Fibroblast of upper back skin (primary cell): ENCODE measurements at regions not wholly inside any gene's neighbourhood (a gene's known extent, or its start where the extent isn't known, plus 50 kb on each side); places are given as distances from the start of the nearest gene placed in this dataset.

Experiments
- DNase-seq: peaks from one replicate; pipeline ENCODE4 v3.0.0-alpha.2; 2013

DNA sequence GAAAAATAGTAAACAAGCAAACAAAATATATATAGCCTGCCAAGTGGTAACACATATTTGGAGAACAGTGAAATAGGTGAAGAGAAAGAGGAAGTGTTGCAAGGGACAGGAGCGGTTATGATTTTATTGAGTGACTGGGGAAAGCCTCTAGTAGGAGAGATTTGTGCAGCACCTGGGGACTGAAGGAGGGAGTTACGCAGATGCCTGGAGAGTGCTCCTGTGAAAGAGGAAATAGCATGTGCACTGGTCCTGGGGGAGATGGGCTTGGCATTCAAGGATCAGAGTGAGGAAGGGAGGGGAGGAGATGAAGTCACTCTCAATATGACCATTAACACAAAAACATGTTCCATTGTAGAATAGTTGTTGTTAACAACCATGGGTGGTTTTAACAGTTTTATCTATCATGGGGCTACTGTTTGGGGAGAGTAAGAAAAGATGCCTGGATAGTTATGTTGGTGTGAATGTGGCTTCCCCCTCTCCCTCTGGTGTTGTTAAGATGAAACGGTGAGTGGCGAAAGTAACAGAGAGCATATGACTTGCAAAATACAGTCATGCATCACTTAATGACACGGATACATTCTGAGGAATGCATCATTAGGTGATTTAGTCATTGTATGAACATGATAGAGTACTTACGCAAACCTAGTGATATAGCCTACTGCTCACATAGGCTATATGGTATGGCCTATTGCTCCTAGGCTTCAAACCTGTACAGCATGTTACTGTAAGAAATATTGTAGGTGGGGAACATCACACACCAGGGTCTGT, 251.7 kb upstream of the ARGLU1 start:
- DNase-seq: no peak

DNA sequence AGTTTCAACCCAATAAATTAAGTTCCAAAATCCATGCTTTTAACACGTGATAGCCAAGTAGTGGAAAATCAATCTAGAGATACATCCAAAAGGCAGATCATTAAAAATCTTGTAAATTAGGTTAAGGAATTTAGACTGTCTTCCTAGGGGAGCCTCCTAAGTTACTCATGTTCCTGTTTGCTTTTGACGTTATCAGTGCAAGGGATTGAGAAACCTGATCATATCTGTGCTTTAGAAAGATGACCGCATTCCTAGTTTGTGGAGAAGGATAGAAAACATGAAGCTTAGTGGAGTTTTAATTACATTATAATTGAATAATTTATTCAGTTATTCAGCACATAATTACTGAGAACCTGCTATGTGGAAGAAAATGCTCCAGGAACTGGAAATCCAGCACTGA, 251.0 kb upstream of the ARGLU1 start:
- DNase-seq: no peak

GRCh38 chr13:106815545-106815944, 247.6 kb upstream of the ARGLU1 start:
- DNase-seq: no peak

- no peak for DNase-seq
Observed at GRCh38 chr13:106814463-106814862, 246.5 kb upstream of the ARGLU1 start.

DNA sequence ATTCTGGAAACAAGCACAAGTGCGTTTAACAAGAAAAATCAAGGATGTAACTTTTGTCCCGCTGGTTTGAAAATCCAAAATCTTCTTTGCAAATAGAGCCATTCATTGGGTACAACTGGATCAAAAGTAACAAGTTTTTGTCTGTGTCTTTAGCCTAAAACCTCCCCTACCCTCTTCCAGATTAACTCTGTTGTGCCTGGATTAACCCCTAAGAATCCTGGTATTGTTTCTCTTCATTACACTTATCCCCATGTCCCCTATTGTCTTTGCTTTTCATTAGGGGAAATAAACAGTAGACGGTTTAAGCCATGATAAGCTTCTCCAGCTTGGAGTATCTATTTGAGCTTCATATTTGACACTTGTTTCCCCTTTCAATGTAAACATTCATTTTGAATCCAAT, 242.1 kb upstream of the ARGLU1 start:
- no peak for DNase-seq

GRCh38 chr13:106804991-106805390, 237.1 kb upstream of the ARGLU1 start:
- DNase-seq: no peak

- no peak for DNase-seq
Observed at GRCh38 chr13:106802917-106803316, 235.0 kb upstream of the ARGLU1 start.

- DNase-seq: no peak
Observed at GRCh38 chr13:106799781-106800335, 231.9 kb upstream of the ARGLU1 start.

GRCh38 chr13:106797081-106797640, 229.2 kb upstream of the ARGLU1 start:
- DNase-seq: no peak

GRCh38 chr13:106796280-106797047, 228.5 kb upstream of the ARGLU1 start:
- DNase-seq: no peak

DNA sequence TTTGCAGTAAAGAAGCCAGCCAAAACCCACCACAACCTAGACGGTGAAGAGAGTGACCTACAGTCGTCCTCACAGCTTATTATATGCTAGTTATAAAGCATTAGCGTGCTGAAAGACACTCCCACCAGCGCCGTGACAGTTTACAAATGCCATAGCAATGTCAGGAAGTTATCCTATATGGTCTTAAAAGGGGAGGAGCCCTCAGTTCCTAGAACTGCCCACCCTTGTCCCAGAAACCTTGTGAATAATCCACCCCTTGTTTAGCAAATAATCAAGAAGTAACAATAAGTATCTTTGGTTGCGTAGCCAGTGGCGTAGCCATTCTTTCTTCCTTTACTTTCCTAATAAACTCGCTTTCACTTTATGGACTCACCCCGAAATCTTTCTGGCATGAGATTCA, 227.9 kb upstream of the ARGLU1 start:
- DNase-seq: no peak

- no peak for DNase-seq
Observed at GRCh38 chr13:106794117-106794516, 226.2 kb upstream of the ARGLU1 start.

- DNase-seq: no peak
Observed at GRCh38 chr13:106789911-106790310, 222.0 kb upstream of the ARGLU1 start.

DNA sequence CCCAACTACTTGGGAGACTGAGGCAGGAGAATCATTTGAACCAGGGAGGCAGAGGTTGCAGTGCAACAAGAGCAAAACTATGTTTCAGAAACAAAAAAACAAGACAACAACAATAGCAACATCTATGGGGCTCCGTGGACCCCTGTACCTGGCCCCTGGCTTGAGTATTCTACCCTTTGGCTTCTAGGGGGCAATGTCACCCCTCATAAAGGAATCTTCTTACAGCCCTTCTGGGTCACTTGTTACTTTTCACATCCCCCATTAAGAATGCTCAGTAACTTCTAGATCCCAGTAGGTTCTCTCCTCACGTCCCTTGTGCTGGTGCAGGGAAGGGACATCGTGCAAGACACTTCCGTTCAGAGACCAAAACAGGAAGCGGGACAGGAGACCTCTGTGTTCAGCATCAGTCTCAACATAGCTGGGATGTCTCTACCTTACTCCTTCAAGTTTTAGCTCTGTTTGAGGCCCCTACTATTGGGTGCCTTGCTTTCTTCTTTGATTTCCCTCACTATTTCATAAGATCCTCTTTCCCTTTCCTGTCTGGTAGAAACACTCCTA, 218.1 kb upstream of the ARGLU1 start:
- DNase-seq: no peak

- DNase-seq: no peak
Observed at GRCh38 chr13:106774621-106775020, 206.7 kb upstream of the ARGLU1 start.

GRCh38 chr13:106772006-106772601, 204.2 kb upstream of the ARGLU1 start:
- no peak for DNase-seq

GRCh38 chr13:106768991-106769390, 201.1 kb upstream of the ARGLU1 start:
- DNase-seq: no peak

- no peak for DNase-seq
Observed at GRCh38 chr13:106762708-106763107, 194.8 kb upstream of the ARGLU1 start.

GRCh38 chr13:106756446-106756845, 188.5 kb upstream of the ARGLU1 start:
- no peak for DNase-seq

- DNase-seq: no peak
Observed at GRCh38 chr13:106755542-106755941, 187.6 kb upstream of the ARGLU1 start.

DNA sequence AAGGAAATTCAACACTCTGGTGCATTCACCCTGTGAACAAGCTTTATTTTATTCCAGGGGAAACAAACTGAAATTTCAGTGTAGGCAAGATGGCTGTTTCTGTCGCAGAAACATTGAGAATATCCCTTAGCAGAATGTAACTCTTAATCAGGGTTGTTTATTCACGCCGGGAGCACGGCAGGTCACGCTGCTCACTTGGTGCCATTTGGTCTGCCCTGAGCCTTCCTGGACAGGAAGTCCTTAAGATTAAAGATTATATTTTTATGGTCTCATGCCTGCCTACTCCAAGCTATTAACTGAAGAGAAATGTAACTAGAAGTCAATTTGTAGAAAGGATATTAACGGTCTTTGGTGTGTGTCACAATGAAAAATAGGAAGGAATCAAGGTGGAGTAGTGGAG, 185.3 kb upstream of the ARGLU1 start:
- DNase-seq: no peak

DNA sequence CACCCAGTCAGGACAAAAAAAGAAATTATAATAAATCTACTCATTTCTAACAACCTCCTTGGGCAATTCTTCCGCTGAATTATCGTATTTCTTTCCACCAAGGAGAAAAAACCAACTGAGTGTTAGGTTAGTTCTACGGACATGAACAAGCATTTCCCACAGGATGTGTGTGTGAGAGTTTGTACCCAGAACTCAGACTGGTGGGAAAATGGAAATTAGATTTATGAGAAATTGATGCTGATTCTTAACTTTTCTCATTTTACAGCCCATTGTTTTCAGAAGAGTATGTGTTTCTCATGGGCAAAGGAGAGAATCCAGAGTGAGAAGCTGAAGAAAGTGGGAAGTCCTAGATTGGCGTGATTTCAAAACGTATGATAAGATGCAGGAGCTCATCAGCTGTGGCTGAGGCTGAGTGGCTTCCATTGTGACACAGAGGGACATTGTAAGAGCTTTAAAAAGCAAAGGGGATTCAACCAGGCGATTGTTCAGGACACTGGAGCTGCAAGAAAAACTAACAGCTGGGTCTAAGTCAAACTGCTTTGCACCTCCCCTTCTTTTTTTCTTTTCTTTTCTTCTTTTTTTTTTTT, 184.7 kb upstream of the ARGLU1 start:
- no peak for DNase-seq

DNA sequence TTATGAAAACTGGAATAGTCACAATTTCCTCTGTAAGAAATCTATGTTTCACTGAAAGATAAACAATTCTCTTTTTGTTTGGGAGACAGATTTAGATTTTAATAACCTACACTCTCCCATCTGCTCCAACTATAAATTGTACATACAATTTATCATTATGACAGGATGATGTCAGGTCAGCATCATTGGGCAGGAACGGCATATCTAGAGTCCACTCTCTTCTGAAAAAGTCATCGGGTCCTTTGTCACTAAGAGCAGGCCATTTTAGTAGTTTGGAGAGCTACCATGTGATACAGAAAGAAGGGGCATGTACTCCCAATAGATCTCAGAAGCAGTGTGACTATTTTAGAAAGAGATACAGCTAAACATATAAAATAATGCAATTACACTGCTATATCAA, 180.8 kb upstream of the ARGLU1 start:
- no peak for DNase-seq
